OCI-LY3 (cell line): ENCODE measurements at regions not wholly inside any gene's neighbourhood (a gene's known extent, or its start where the extent isn't known, plus 50 kb on each side); places are given as distances from the start of the nearest gene placed in this dataset.

Experiments
- H2AFZ ChIP-seq: fragments of 200-600, 300-600 bp; shearing (Covaris generic); 2 replicates; pipeline ENCODE4 v1.6.0; 2014; ENCODE audit warnings: antibody characterized with exemption, low read depth, low read length
- H3K27ac ChIP-seq: fragments of 200-600, 300-600 bp; sonication (generic); 2 replicates; pipeline ENCODE4 v1.5.1; 2014; ENCODE audit warnings: mild to moderate bottlenecking, low read length, moderate library complexity, mixed read lengths
- H3K27me3 ChIP-seq: fragments of 200-600, 300-600 bp; sonication (generic); 2 replicates; pipeline ENCODE4 v1.6.1; 2014; ENCODE audit warnings: low read depth, low read length, mixed read lengths
- H3K36me3 ChIP-seq: fragments of 200-600, 300-600 bp; sonication (generic); replicated peaks from 2 replicates; pipeline ENCODE3; 2014; ENCODE audit warnings: low read depth, low read length, mixed read lengths
- H3K4me1 ChIP-seq: fragments of 300-600, 200-600 bp; sonication (generic); 2 replicates; pipeline ENCODE4 v1.6.1; 2014; ENCODE audit warnings: low read length, mixed read lengths
- H3K4me2 ChIP-seq: fragments of 200-600, 300-600 bp; sonication (generic); 2 replicates; pipeline ENCODE4 v1.6.1; 2014; ENCODE audit warnings: low read length, mixed read lengths
- H3K4me3 ChIP-seq: fragments of 300-600, 200-600 bp; sonication (generic); 2 replicates; pipeline ENCODE4 v1.5.1; 2014; ENCODE audit warnings: antibody characterized with exemption, mild to moderate bottlenecking, low read length, moderate library complexity
- H3K79me2 ChIP-seq: fragments of 300-600, 200-600 bp; shearing (Covaris generic); 2 replicates; pipeline ENCODE4 v1.6.1; 2014; ENCODE audit warnings: mild to moderate bottlenecking, low read length, mixed read lengths
- H3K9ac ChIP-seq: fragments of 300-600, 200-600 bp; shearing (Covaris generic); 2 replicates; pipeline ENCODE4 v1.6.0; 2014; ENCODE audit warnings: mild to moderate bottlenecking, low read length, moderate library complexity
- H3K9me3 ChIP-seq: fragments of 200-600, 300-600 bp; shearing (Covaris generic); 2 replicates; pipeline ENCODE4 v1.6.1; 2014; ENCODE audit warnings: low read length, mixed read lengths; ENCODE audit not compliant: insufficient read depth
- H4K20me1 ChIP-seq: fragments of 200-600, 300-600 bp; sonication (generic); 2 replicates; pipeline ENCODE4 v1.6.1; 2016; ENCODE audit warnings: low read length, mixed read lengths; ENCODE audit not compliant: insufficient read depth
- CTCF ChIP-seq: fragments of 200-600, 300-600 bp; sonication (generic); IDR thresholded peaks from 2 replicates; pipeline ENCODE4 v1.5.1; 2014; ENCODE audit warnings: antibody characterized with exemption, low read length, low read depth
- EZH2phosphoT487 ChIP-seq: fragments of 200-600 bp; shearing (Covaris generic); IDR thresholded peaks from 2 replicates; pipeline ENCODE4 v1.6.1; 2018; ENCODE audit warnings: antibody characterized with exemption, mixed run types, low read depth

- Histone ChIP-seq H2AFZ (no peak overlapping the region), H3K27me3 (no peaks in the 10 kb centered on the region), H3K27ac (no peak overlapping the region), H3K9me3 (no peaks in the 10 kb centered on the region), H3K4me1 (no peaks in the 10 kb centered on the region), H3K4me3 (no peak overlapping the region), H4K20me1 (no peaks in the 10 kb centered on the region), H3K4me2 (no peak overlapping the region), H3K79me2 (no peaks in the 10 kb centered on the region), H3K9ac (no peak overlapping the region), H3K36me3 (no peaks in the 10 kb centered on the region)
- no peak for TF ChIP-seq CTCF
- TF ChIP-seq EZH2phosphoT487, result no peak
Measured at GRCh38 chr7:79787623-79788022, 334.2 kb upstream of the MAGI2 start.

- Histone ChIP-seq H3K36me3 (no peaks in the 10 kb centered on the region), H3K9me3 (no peaks in the 10 kb centered on the region), H4K20me1 (no peaks in the 10 kb centered on the region), H3K27ac (no peak overlapping the region), H3K9ac (no peak overlapping the region), H2AFZ (no peak overlapping the region), H3K79me2 (no peaks in the 10 kb centered on the region), H3K27me3 (no peaks in the 10 kb centered on the region), H3K4me1 (no peaks in the 10 kb centered on the region), H3K4me2 (no peak overlapping the region), H3K4me3 (no peak overlapping the region)
- no peak for TF ChIP-seq CTCF
- TF ChIP-seq EZH2phosphoT487, result no peak
Measured at GRCh38 chr7:79787096-79787495, 333.6 kb upstream of the MAGI2 start.

GRCh38 chr7:79786187-79786586, 332.7 kb upstream of the MAGI2 start:
- Histone ChIP-seq H3K27me3 (no peaks in the 10 kb centered on the region), H3K27ac (no peak overlapping the region), H3K4me1 (no peaks in the 10 kb centered on the region), H3K9me3 (no peaks in the 10 kb centered on the region), H3K79me2 (no peaks in the 10 kb centered on the region), H3K4me3 (no peak overlapping the region), H2AFZ (no peak overlapping the region), H4K20me1 (no peaks in the 10 kb centered on the region), H3K36me3 (no peaks in the 10 kb centered on the region), H3K9ac (no peak overlapping the region), H3K4me2 (no peak overlapping the region)
- TF ChIP-seq CTCF (no peak), EZH2phosphoT487 (no peak)

- H3K4me3 ChIP-seq, result no peak overlapping the region
- H3K27me3 ChIP-seq, result no peaks in the 10 kb centered on the region
- H3K27ac ChIP-seq, result no peak overlapping the region
- TF ChIP-seq EZH2phosphoT487 (no peak), CTCF (no peak)
- no peaks in the 10 kb centered on the region for H3K36me3 ChIP-seq
- H3K9ac ChIP-seq, result no peak overlapping the region
- no peaks in the 10 kb centered on the region for H3K79me2 ChIP-seq
- H3K4me1 ChIP-seq, result no peaks in the 10 kb centered on the region
- H2AFZ ChIP-seq, result no peak overlapping the region
- H3K4me2 ChIP-seq, result no peak overlapping the region
- H3K9me3 ChIP-seq, result no peaks in the 10 kb centered on the region
- no peaks in the 10 kb centered on the region for H4K20me1 ChIP-seq
Measured at GRCh38 chr7:79785556-79785955, 332.1 kb upstream of the MAGI2 start.
